Ascending aorta (tissue), 2 donors: ENCODE measurements at regions not wholly inside any gene's neighbourhood (a gene's known extent, or its start where the extent isn't known, plus 50 kb on each side); places are given as distances from the start of the nearest gene placed in this dataset.

Source experiments
- DNase-seq, 2 donors: peaks; one replicate each; pipeline ENCODE4 v3.0.0-alpha.2; 2019; ENCODE audit warnings: low spot score in 2 of 2
- H3K27ac ChIP-seq, 2 donors: fragments of 200-600 bp; sonication (generic); one replicate each; pipeline ENCODE4 v1.5.1; 2016 to 2017; ENCODE audit warnings: mild to moderate bottlenecking in 1 of 2
- H3K27me3 ChIP-seq: fragments of 200-600 bp; sonication (generic); one replicate; pipeline ENCODE4 v1.5.1; 2017
- H3K36me3 ChIP-seq, 2 donors: fragments of 200-600 bp; sonication (generic); one replicate each; pipeline ENCODE4 v1.5.1; 2016
- H3K4me1 ChIP-seq, 2 donors: fragments of 200-600 bp; sonication (generic); one replicate each; pipeline ENCODE4 v1.5.1; 2016 to 2017; ENCODE audit warnings: mild to moderate bottlenecking in 1 of 2
- H3K4me3 ChIP-seq, 2 donors: fragments of 200-600 bp; sonication (generic); one replicate each; pipeline ENCODE4 v1.5.1; 2016 to 2017; ENCODE audit warnings: mild to moderate bottlenecking in 1 of 2
- H3K9me3 ChIP-seq, 2 donors: fragments of 200-600 bp; sonication (generic); one replicate each; pipeline ENCODE4 v1.5.1; 2016
- CTCF ChIP-seq, 3 experiments: fragments of 200-600 bp in 2 of 3; fragments of 450-650 bp in 1 of 3; sonication (generic) in 2 of 3; IDR thresholded peaks; one replicate each; pipeline ENCODE4 v1.5.1; 2016 to 2019; ENCODE audit warnings: antibody characterized with exemption in 3 of 3, mild to moderate bottlenecking in 1 of 3, moderate library complexity in 1 of 3
- intact Hi-C: fragments of 100-400 bp; cut with DNase I; formaldehyde crosslinking; loops from one replicate; pipeline ENCODE4 v1.15.1; 2023

GRCh38 chr12:91763654-91764370, 381.8 kb downstream of the BTG1 start:
- Histone ChIP-seq H3K9me3 (no peaks in the 10 kb centered on the region), H3K27ac (no peak overlapping the region), H3K4me1 (peaks cover 0 to 4% of the 10 kb centered on the region in 2 donors), H3K36me3 (no peaks in the 10 kb centered on the region), H3K4me3 (no peak overlapping the region), H3K27me3 (no peaks in the 10 kb centered on the region)
- no peak for DNase-seq
- intact Hi-C loops = no loop called here
- no peak for TF ChIP-seq CTCF (IDR thresholded peaks at IDR 0.05)

GRCh38 chr12:91753649-91754048, 392.0 kb downstream of the BTG1 start:
- TF ChIP-seq CTCF (IDR thresholded peaks at IDR 0.05) = no peak
- no peaks in the 10 kb centered on the region for H3K36me3 ChIP-seq
- H3K4me1 ChIP-seq = no peaks in the 10 kb centered on the region
- no peak for DNase-seq
- H3K4me3 ChIP-seq = no peak overlapping the region
- intact Hi-C loops = no loop called here
- H3K27ac ChIP-seq = no peak overlapping the region
- peaks cover 0 to 6% of the 10 kb centered on the region in 2 donors for H3K9me3 ChIP-seq
- no peaks in the 10 kb centered on the region for H3K27me3 ChIP-seq

GRCh38 chr12:91746976-91747375, 398.7 kb downstream of the BTG1 start:
- Histone ChIP-seq H3K27ac (no peak overlapping the region), H3K27me3 (no peaks in the 10 kb centered on the region), H3K36me3 (no peaks in the 10 kb centered on the region), H3K9me3 (no peaks in the 10 kb centered on the region), H3K4me3 (no peak overlapping the region), H3K4me1 (peaks cover 0 to 2% of the 10 kb centered on the region in 2 donors)
- intact Hi-C loops = no loop called here
- TF ChIP-seq CTCF (IDR thresholded peaks at IDR 0.05) = no peak
- no peak for DNase-seq

- no peaks in the 10 kb centered on the region for H3K9me3 ChIP-seq
- no peak overlapping the region for H3K4me3 ChIP-seq
- H3K4me1 ChIP-seq = peaks cover 0 to 2% of the 10 kb centered on the region in 2 donors
- H3K27me3 ChIP-seq = no peaks in the 10 kb centered on the region
- no peak for DNase-seq
- no peak overlapping the region for H3K27ac ChIP-seq
- H3K36me3 ChIP-seq = no peaks in the 10 kb centered on the region
- TF ChIP-seq CTCF (IDR thresholded peaks at IDR 0.05) = no peak
- intact Hi-C loops = no loop called here
These were observed 401.0 kb downstream of the BTG1 start for GRCh38 chr12:91744597-91744996.

GRCh38 chr12:91743704-91744321, 401.8 kb downstream of the BTG1 start:
- no peaks in the 10 kb centered on the region for H3K27me3 ChIP-seq
- no peak for DNase-seq
- H3K9me3 ChIP-seq = no peaks in the 10 kb centered on the region
- intact Hi-C loops = no loop called here
- no peaks in the 10 kb centered on the region for H3K36me3 ChIP-seq
- H3K27ac ChIP-seq = no peak overlapping the region
- TF ChIP-seq CTCF (IDR thresholded peaks at IDR 0.05) = no peak
- peaks cover 0 to 2% of the 10 kb centered on the region in 2 donors for H3K4me1 ChIP-seq
- no peak overlapping the region for H3K4me3 ChIP-seq
